Stomach (tissue), 4 donors: ENCODE measurements at regions not wholly inside any gene's neighbourhood (a gene's known extent, or its start where the extent isn't known, plus 50 kb on each side); places are given as distances from the start of the nearest gene placed in this dataset.

Experiments used
- CTCF ChIP-seq, 7 experiments: fragments of 450-650 bp in 4 of 7; fragments of 200-600 bp in 3 of 7; sonication (generic) in 3 of 7; IDR thresholded peaks; one replicate each; pipeline ENCODE4 v1.5.1; 2016 to 2019; ENCODE audit warnings: antibody characterized with exemption in 7 of 7, control low read depth in 2 of 7, mild to moderate bottlenecking in 1 of 7
- EP300 ChIP-seq: sonication (generic); formaldehyde crosslinking; IDR thresholded peaks from one replicate; pipeline ENCODE4 v1.6.1; 2017; ENCODE audit warnings: antibody characterized with exemption
- POLR2A ChIP-seq, 4 donors: fragments of 450-650 bp; IDR thresholded peaks; one replicate each; pipeline ENCODE4 v1.6.1; 2016; ENCODE audit warnings: antibody characterized with exemption in 4 of 4, control low read depth in 2 of 4, mild to moderate bottlenecking in 1 of 4, moderate library complexity in 1 of 4
- POLR2AphosphoS5 ChIP-seq, 3 donors: sonication (generic); formaldehyde crosslinking; IDR thresholded peaks; one replicate each; pipeline ENCODE4 v1.6.1; 2016; ENCODE audit warnings: antibody characterized with exemption in 3 of 3

- TF ChIP-seq POLR2A (IDR thresholded peaks at IDR 0.05) (no peak), CTCF (IDR thresholded peaks at IDR 0.05) (no peak), EP300 (no peak), POLR2AphosphoS5 (IDR thresholded peaks at IDR 0.05) (no peak)
Observed at GRCh38 chr18:71352618-71353017, 1063.8 kb downstream of the SOCS6 start.
